Activated CD8-positive, alpha-beta T cell treated with anti-CD3 and anti-CD28 coated beads for 36 hours (primary cell): ENCODE measurements at regions not wholly inside any gene's neighbourhood (a gene's known extent, or its start where the extent isn't known, plus 50 kb on each side); places are given as distances from the start of the nearest gene placed in this dataset.
A peak's percentile ranks its signal among the peaks of the same experiment; 100 is the strongest.

Source experiments
- ATAC-seq: fragments of 200-7000 bp; cut with Tn5 transposase; one replicate; pipeline ENCODE4 v1.10.0; 2021; ENCODE audit warnings: mild to moderate bottlenecking, moderate library complexity
- CTCF ChIA-PET: fragments of 350-600 bp; sonication (Branson Sonifier 250); formaldehyde crosslinking; loops from one replicate; lab custom pipeline; 2021; ENCODE audit warnings: antibody characterized with exemption; lab: Charles Lee
- POLR2A ChIA-PET: fragments of 350-600 bp; sonication (Branson Sonifier 250); formaldehyde crosslinking; loops from one replicate; lab custom pipeline; 2021; ENCODE audit warnings: antibody characterized with exemption; lab: Charles Lee
- DNase-seq: peaks from one replicate; pipeline ENCODE4 v3.0.0-alpha.2; 2020
- H3K27ac Mint-ChIP-seq: one replicate; pipeline ENCODE4 v1.8.0; 2021; ENCODE audit warnings: mild to moderate bottlenecking, mixed read lengths
- H3K27me3 Mint-ChIP-seq: one replicate; pipeline ENCODE4 v1.8.0; 2021; ENCODE audit warnings: mixed read lengths
- H3K36me3 Mint-ChIP-seq: one replicate; pipeline ENCODE4 v1.8.0; 2021; ENCODE audit warnings: low read depth, mixed read lengths
- H3K4me1 Mint-ChIP-seq: one replicate; pipeline ENCODE4 v1.8.0; 2021; ENCODE audit warnings: low read depth, mixed read lengths
- H3K4me3 Mint-ChIP-seq: one replicate; pipeline ENCODE4 v1.8.0; 2021; ENCODE audit warnings: mild to moderate bottlenecking, moderate library complexity, mixed read lengths
- H3K9me3 Mint-ChIP-seq: one replicate; pipeline ENCODE4 v1.8.0; 2021; ENCODE audit warnings: mixed read lengths
- intact Hi-C: fragments of 100-400 bp; cut with micrococcal nuclease; formaldehyde crosslinking; loops from one replicate; pipeline ENCODE4 v1.10.0; 2022
- TF ChIP-seq, protein P1 (sequence below): fragments of 200-600 bp; IDR thresholded peaks from one replicate; pipeline ENCODE4 v1.8.0; 2022; ENCODE audit warnings: antibody characterized with exemption, mild to moderate bottlenecking

DNA sequence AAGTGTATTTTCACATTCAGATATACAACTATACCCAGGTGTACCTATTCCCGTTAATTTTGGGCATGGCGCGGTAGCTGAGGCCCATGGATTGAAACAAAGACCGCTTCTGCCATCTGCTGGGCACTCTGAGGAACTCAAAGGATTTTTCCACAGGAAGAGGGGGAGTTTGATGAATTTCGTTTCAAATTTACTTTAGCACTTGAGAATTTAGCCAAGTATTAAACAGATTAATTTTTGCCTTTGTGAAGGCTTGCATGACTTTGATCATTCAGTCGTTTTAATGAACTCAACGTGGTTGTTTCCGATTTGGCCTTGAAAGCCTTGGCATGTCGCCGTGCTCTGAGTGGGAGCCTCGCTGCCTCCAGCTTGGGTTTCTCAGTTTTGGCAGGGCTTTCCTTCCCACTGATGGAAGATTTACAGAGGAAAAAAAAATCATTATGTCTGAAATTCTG is 153.2 kb upstream of the DDHD1 start:
- DNase-seq = peak; percentile 45
- TF ChIP-seq, protein P1, sequence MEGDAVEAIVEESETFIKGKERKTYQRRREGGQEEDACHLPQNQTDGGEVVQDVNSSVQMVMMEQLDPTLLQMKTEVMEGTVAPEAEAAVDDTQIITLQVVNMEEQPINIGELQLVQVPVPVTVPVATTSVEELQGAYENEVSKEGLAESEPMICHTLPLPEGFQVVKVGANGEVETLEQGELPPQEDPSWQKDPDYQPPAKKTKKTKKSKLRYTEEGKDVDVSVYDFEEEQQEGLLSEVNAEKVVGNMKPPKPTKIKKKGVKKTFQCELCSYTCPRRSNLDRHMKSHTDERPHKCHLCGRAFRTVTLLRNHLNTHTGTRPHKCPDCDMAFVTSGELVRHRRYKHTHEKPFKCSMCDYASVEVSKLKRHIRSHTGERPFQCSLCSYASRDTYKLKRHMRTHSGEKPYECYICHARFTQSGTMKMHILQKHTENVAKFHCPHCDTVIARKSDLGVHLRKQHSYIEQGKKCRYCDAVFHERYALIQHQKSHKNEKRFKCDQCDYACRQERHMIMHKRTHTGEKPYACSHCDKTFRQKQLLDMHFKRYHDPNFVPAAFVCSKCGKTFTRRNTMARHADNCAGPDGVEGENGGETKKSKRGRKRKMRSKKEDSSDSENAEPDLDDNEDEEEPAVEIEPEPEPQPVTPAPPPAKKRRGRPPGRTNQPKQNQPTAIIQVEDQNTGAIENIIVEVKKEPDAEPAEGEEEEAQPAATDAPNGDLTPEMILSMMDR = peak; percentile 76
- peak; percentile 60 for ATAC-seq
- CTCF ChIA-PET = interaction anchor here (0.6 to 4.9 kb wide), 26 partner anchors 9 to 516 kb away, joined by 3 to 68 read pairs (median 4); no protein-coding TSS in a partner anchor
- Mint-ChIP-seq H3K4me1 (peaks cover 11% of the 10 kb centered on the region), H3K36me3 (peaks cover 2% of the 10 kb centered on the region), H3K27ac (no peak overlapping the region), H3K4me3 (peak overlapping the region; percentile 59), H3K27me3 (peaks cover 3% of the 10 kb centered on the region), H3K9me3 (peaks cover 11% of the 10 kb centered on the region)
- intact Hi-C loops = loop anchor here (2.0 kb wide), 1 partner anchor 483 kb away; no protein-coding TSS in a partner anchor
- POLR2A ChIA-PET = no interaction called here

DNA sequence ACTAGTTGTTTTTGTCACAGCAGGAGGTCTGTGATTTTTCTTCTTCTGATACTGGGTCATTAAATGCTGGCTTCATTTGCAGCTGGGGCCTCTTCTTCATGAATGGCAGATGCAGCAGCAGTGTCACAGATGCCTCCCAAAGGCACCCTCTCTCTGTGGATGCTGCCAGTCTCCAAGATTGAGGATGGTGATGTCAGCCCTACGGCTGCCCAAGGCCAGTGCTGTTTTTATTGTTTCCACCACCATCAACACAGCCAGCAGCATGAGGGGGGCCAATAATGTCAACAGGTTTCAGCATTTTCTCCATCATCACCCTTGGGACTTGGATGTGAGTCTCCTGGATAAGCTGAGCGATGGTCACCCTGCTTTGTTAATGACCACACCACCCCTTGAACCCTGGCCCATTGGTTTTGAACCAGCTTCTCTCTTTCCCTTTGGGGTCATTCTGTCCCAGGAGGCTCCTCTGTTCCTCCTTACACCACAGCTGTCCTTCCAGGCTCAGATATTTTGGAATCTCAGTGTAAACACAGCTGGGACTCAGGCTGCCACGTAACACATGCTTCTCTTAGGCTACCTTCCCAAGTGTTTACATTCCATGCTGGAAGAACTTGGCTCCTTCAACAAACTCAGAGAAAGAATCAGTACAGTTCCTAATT is 151.7 kb upstream of the DDHD1 start:
- no peak for DNase-seq
- ChIA-PET POLR2A (no interaction called here), CTCF (interaction anchor here (1.2 to 4.9 kb wide), 11 partner anchors 10 to 514 kb away, joined by 3 to 68 read pairs (median 5); partner anchors contain the start of gene DDHD1)
- intact Hi-C loops = no loop called here
- peaks cover 2% of the 10 kb centered on the region for H3K9me3 Mint-ChIP-seq
- TF ChIP-seq, protein P1 = no peak
- no peak overlapping the region for H3K27ac Mint-ChIP-seq
- H3K36me3 Mint-ChIP-seq = peaks cover 2% of the 10 kb centered on the region
- peaks cover 3% of the 10 kb centered on the region for H3K27me3 Mint-ChIP-seq
- no peak for ATAC-seq
- H3K4me3 Mint-ChIP-seq = no peak overlapping the region
- peaks cover 6% of the 10 kb centered on the region for H3K4me1 Mint-ChIP-seq

DNA sequence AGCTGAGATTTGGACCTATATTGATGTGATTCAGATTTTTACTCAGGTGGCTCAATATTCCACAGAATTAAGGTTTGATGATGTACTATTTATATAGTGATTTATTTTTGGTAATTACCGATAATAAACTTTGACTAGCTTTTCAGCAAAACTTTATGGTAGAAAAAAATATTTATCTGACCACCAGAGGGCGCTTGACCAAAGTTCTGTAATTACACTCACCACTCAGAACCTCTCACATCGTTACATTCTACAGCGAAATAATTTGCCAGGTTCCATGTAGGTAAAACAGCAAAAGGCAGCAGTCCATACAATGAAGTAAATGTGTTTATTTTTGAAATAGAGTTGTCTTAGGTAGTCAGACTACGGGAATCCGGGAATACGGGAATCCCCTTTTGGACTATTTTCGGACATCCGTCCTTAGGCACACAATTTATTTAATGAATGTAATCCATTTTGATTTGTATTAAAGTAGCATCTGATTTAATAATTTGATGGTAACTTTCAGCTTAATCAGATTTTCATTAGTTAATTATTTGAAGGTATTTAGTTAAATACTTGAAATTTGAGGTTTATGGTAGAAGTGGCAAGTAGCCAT is 143.0 kb upstream of the DDHD1 start:
- no peak overlapping the region for H3K4me3 Mint-ChIP-seq
- H3K4me1 Mint-ChIP-seq = no peaks in the 10 kb centered on the region
- POLR2A ChIA-PET = no interaction called here
- TF ChIP-seq, protein P1 = peak; percentile 80
- ATAC-seq (no peak), DNase-seq (peak; percentile 13)
- no peak overlapping the region for H3K27ac Mint-ChIP-seq
- CTCF ChIA-PET = interaction anchor here (0.6 to 4.6 kb wide), 39 partner anchors 9 to 1052 kb away, joined by 3 to 68 read pairs (median 4); no protein-coding TSS in a partner anchor
- H3K9me3 Mint-ChIP-seq = no peaks in the 10 kb centered on the region
- intact Hi-C loops = no loop called here
- H3K27me3 Mint-ChIP-seq = no peaks in the 10 kb centered on the region
- H3K36me3 Mint-ChIP-seq = no peaks in the 10 kb centered on the region

DNA sequence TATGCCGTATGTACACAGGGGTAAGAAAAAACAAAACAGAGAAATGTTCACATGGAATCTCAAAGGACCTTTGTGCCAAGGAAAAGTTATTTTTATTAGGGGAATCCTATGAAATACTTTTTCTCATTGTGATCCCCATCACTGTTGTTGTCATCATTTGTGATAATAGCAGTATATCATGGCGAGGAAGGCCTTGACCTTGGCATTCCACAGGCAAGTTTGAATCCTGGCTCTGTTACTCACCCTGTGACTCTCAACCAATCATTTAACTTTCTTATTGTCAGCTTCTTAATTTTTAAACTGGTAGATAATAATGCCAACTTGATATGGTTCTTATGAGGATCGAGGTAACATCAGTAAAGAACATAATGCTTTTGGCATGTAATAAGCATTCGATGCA is 142.2 kb upstream of the DDHD1 start:
- intact Hi-C loops = no loop called here
- no peaks in the 10 kb centered on the region for H3K36me3 Mint-ChIP-seq
- no peak overlapping the region for H3K4me3 Mint-ChIP-seq
- CTCF ChIA-PET = interaction anchor here (0.6 to 4.6 kb wide), 39 partner anchors 8 to 1052 kb away, joined by 3 to 68 read pairs (median 4); no protein-coding TSS in a partner anchor
- DNase-seq (no peak), ATAC-seq (no peak)
- H3K4me1 Mint-ChIP-seq = no peaks in the 10 kb centered on the region
- H3K9me3 Mint-ChIP-seq = no peaks in the 10 kb centered on the region
- no peak overlapping the region for H3K27ac Mint-ChIP-seq
- no peaks in the 10 kb centered on the region for H3K27me3 Mint-ChIP-seq
- POLR2A ChIA-PET = no interaction called here
- TF ChIP-seq, protein P1 = no peak

DNA sequence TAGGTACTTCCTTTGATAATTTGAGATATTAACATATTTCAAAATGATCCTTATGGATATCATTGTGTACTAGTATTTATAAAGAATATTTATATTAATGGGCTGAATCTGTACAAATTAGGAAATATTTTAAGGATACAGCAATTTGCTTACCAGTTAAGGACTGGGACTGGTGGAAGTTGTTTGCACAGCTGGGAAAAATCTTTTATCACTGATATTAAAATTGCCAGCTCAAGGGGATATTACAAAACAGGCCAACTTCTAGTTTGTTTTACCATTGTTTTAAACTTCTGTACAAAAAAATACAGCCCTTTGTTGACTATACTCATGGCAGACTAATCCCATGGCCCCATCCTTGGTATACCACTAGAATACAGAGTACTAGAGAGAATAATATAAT is 133.2 kb upstream of the DDHD1 start:
- ChIA-PET CTCF (no interaction called here), POLR2A (no interaction called here)
- no peak for DNase-seq
- Mint-ChIP-seq H3K36me3 (no peaks in the 10 kb centered on the region), H3K9me3 (no peaks in the 10 kb centered on the region), H3K27ac (no peak overlapping the region), H3K4me3 (no peak overlapping the region), H3K27me3 (no peaks in the 10 kb centered on the region), H3K4me1 (no peaks in the 10 kb centered on the region)
- ATAC-seq = no peak
- TF ChIP-seq, protein P1 = no peak
- intact Hi-C loops = no loop called here
